Fibroblast of villous mesenchyme (primary cell): ENCODE measurements at regions not wholly inside any gene's neighbourhood (a gene's known extent, or its start where the extent isn't known, plus 50 kb on each side); places are given as distances from the start of the nearest gene placed in this dataset.

Experiments
- DNase-seq: peaks from one replicate; pipeline ENCODE4 v3.0.0-alpha.2; 2010; ENCODE audit warnings: low read depth
- H3K4me3 ChIP-seq: 2 replicates; pipeline ENCODE4 v1.5.1; 2011; ENCODE audit warnings: low read depth, mild to moderate bottlenecking, low read length
- CTCF ChIP-seq: IDR thresholded peaks from 2 replicates; pipeline ENCODE4 v1.5.1; 2012; ENCODE audit warnings: low read depth, mild to moderate bottlenecking, low read length; ENCODE audit not compliant: insufficient read depth

GRCh38 chr2:226233388-226233787 lies 566.2 kb downstream of the IRS1 start:
- H3K4me3 ChIP-seq, result no peak overlapping the region
- no peak for TF ChIP-seq CTCF
- DNase-seq, result no peak

GRCh38 chr2:226228080-226228479 lies 571.5 kb downstream of the IRS1 start:
- no peak for DNase-seq
- no peak for TF ChIP-seq CTCF
- H3K4me3 ChIP-seq, result no peak overlapping the region

- no peak overlapping the region for H3K4me3 ChIP-seq
- DNase-seq, result no peak
- TF ChIP-seq CTCF, result no peak
Observed at GRCh38 chr2:226227341-226227740, 572.3 kb downstream of the IRS1 start.

- no peak for DNase-seq
- H3K4me3 ChIP-seq, result no peak overlapping the region
- TF ChIP-seq CTCF, result no peak
Observed at GRCh38 chr2:226223704-226224103, 575.9 kb downstream of the IRS1 start.

GRCh38 chr2:226220511-226220910 lies 579.1 kb downstream of the IRS1 start:
- no peak overlapping the region for H3K4me3 ChIP-seq
- peak; percentile 33 for DNase-seq
- TF ChIP-seq CTCF, result no peak

GRCh38 chr2:226217191-226217590 lies 582.4 kb downstream of the IRS1 start:
- DNase-seq, result no peak

GRCh38 chr2:226216575-226216974 lies 583.0 kb downstream of the IRS1 start:
- no peak overlapping the region for H3K4me3 ChIP-seq
- no peak for DNase-seq
- TF ChIP-seq CTCF, result no peak

More at GRCh38 chr2:226217191-226217590, 582.4 kb downstream of the IRS1 start:
- H3K4me3 ChIP-seq, result no peak overlapping the region
- TF ChIP-seq CTCF, result no peak
